ENCODE measurements at regions not wholly inside any gene's neighbourhood (a gene's known extent, or its start where the extent isn't known, plus 50 kb on each side); places are given as distances from the start of the nearest gene placed in this dataset.
A peak's percentile ranks its signal among the peaks of the same experiment; 100 is the strongest.

DNA sequence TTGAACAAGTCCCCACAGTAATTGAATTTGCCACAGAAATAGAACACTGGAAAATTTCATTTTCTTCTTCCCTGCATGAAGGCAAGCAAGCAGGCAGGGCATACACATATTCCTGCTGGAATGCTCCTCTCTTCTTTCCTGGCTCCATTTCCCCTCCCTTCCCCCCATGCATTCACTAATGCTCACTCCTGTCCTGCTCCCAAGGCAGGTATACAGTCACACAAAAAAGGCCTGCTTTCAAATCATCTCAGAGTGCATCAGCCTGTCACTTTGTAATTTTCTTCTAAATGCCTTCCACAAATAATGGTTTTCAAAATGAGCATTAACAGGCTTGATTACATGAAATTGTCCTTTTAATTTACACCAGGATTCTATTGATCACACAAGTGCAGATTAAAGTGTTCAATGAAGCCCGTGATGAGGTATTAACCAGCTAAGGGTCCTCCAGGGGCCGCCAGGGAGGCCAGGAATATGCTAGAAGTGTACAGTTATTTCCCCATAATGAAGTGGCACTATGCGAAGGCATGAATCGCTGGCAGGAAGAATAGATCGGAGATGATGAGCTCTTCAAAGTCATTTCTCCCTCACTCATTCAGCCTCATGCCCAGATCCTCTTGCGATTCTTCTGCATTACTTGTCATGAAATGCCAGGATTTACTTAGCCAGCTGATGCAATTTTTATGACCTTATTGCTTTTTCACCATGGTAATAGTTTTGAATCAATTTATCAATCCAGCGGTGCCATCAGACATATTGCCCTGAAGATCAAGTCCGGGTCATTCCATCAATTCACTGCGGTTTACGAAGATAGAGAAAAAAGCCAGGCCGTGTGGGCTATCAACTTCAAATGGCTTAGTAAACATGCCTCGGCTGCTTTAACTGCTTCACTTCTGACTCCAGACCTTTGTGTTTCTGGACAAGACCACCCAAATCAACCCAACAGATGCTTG is 243.5 kb downstream of the GPAT3 start:
- TF ChIP-seq, protein P1, sequence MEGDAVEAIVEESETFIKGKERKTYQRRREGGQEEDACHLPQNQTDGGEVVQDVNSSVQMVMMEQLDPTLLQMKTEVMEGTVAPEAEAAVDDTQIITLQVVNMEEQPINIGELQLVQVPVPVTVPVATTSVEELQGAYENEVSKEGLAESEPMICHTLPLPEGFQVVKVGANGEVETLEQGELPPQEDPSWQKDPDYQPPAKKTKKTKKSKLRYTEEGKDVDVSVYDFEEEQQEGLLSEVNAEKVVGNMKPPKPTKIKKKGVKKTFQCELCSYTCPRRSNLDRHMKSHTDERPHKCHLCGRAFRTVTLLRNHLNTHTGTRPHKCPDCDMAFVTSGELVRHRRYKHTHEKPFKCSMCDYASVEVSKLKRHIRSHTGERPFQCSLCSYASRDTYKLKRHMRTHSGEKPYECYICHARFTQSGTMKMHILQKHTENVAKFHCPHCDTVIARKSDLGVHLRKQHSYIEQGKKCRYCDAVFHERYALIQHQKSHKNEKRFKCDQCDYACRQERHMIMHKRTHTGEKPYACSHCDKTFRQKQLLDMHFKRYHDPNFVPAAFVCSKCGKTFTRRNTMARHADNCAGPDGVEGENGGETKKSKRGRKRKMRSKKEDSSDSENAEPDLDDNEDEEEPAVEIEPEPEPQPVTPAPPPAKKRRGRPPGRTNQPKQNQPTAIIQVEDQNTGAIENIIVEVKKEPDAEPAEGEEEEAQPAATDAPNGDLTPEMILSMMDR (IDR thresholded peaks at IDR 0.05; ENCODE audit: control extremely low read depth, extremely low read depth): no peak
- ATAC-seq (ENCODE audit: insufficient read depth, low FRiP score) (no peak), DNase-seq (no peak)
- Histone ChIP-seq H3K4me1 (ENCODE audit: control insufficient read depth in 5 of 5, insufficient read depth in 5 of 5, low read length in 5 of 5) (no peaks in the 10 kb centered on the region), H3K9me3 (ENCODE audit: control insufficient read depth in 4 of 4, insufficient read depth in 3 of 4, low read length in 3 of 4) (no peaks in the 10 kb centered on the region), H3K4me3 (no peak overlapping the region), H3K9ac (ENCODE audit: insufficient read depth in 1 of 2, low read length in 2 of 2) (no peak overlapping the region), H3K36me3 (ENCODE audit: control insufficient read depth in 4 of 4, insufficient read depth in 4 of 4, low read length in 4 of 4) (no peaks in the 10 kb centered on the region), H3K27ac (ENCODE audit: low read depth in 1 of 2, low read length in 1 of 2) (no peak overlapping the region), H3K27me3 (ENCODE audit: control insufficient read depth in 3 of 3, insufficient read depth in 3 of 3, low read length in 2 of 3) (no peaks in the 10 kb centered on the region)
- 78 to 83% methylated on average over 12 of the region's 12 CpGs for WGBS, 2 donors

DNA sequence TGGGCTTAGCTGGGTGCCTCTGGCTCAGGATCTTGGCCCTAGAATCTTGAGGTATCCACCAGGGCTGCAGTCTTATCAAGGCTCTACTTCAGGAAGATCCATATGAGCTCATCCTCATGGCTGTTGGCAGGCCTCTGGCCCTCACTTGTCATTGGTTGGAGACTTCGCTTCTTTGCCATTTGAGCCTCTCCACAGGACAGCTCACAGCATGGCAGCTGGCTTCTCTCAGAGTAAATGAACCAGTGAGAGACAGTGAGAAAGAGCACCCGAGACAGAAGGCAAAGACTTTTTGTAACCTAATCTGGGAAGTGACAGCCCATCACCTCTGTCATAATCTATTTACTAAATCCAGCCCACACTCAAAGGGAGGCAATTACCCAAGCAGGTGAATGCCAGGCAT is 236.8 kb downstream of the GPAT3 start:
- Histone ChIP-seq H3K9me3 (ENCODE audit: control insufficient read depth in 4 of 4, insufficient read depth in 3 of 4, low read length in 3 of 4) (no peaks in the 10 kb centered on the region), H3K27me3 (ENCODE audit: control insufficient read depth in 3 of 3, insufficient read depth in 3 of 3, low read length in 2 of 3) (no peaks in the 10 kb centered on the region), H3K4me1 (ENCODE audit: control insufficient read depth in 5 of 5, insufficient read depth in 5 of 5, low read length in 5 of 5) (no peaks in the 10 kb centered on the region), H3K4me3 (no peak overlapping the region), H3K27ac (ENCODE audit: low read depth in 1 of 2, low read length in 1 of 2) (no peak overlapping the region), H3K36me3 (ENCODE audit: control insufficient read depth in 4 of 4, insufficient read depth in 4 of 4, low read length in 4 of 4) (no peaks in the 10 kb centered on the region), H3K9ac (ENCODE audit: insufficient read depth in 1 of 2, low read length in 2 of 2) (no peak overlapping the region)
- ATAC-seq (ENCODE audit: insufficient read depth, low FRiP score): no peak
- TF ChIP-seq, protein P1 (IDR thresholded peaks at IDR 0.05; ENCODE audit: control extremely low read depth, extremely low read depth): no peak
- DNase-seq: no peak
- WGBS, 2 donors: 79 to 81% methylated on average over 2 of the region's 2 CpGs

- DNase-seq: peak; percentile 59 to 68 (median 59)
- H3K27ac ChIP-seq (ENCODE audit: low read depth in 1 of 2, low read length in 1 of 2): no peak overlapping the region
- no peak overlapping the region for H3K4me3 ChIP-seq
- H3K27me3 ChIP-seq (ENCODE audit: control insufficient read depth in 3 of 3, insufficient read depth in 3 of 3, low read length in 2 of 3): no peaks in the 10 kb centered on the region
- TF ChIP-seq, protein P1 (IDR thresholded peaks at IDR 0.05; ENCODE audit: control extremely low read depth, extremely low read depth): no peak
- WGBS, 2 donors: 6 to 7% methylated on average over 2 of the region's 2 CpGs
- no peak for ATAC-seq (ENCODE audit: insufficient read depth, low FRiP score)
- no peak overlapping the region for H3K9ac ChIP-seq (ENCODE audit: insufficient read depth in 1 of 2, low read length in 2 of 2)
- H3K4me1 ChIP-seq (ENCODE audit: control insufficient read depth in 5 of 5, insufficient read depth in 5 of 5, low read length in 5 of 5): no peaks in the 10 kb centered on the region
- H3K9me3 ChIP-seq (ENCODE audit: control insufficient read depth in 4 of 4, insufficient read depth in 3 of 4, low read length in 3 of 4): no peaks in the 10 kb centered on the region
- H3K36me3 ChIP-seq (ENCODE audit: control insufficient read depth in 4 of 4, insufficient read depth in 4 of 4, low read length in 4 of 4): no peaks in the 10 kb centered on the region
These were observed 235.3 kb downstream of the GPAT3 start for GRCh38 chr4:83771113-83771705.

All from lung (tissue), 11 donors.